Endothelial cell of umbilical vein (primary cell): ENCODE measurements at regions not wholly inside any gene's neighbourhood (a gene's known extent, or its start where the extent isn't known, plus 50 kb on each side); places are given as distances from the start of the nearest gene placed in this dataset.

Experiments
- BruUV-seq: library from RNA; stranded (reverse); fragments of 400-500 nt; replicated peaks from 2 replicates; lab custom pipeline; 2021; lab: Mats Ljungman, UMichigan
- CTCF ChIA-PET: fragments of 300-600, 350-600 bp; sonication (Branson Sonifier 250); formaldehyde crosslinking; loops from one replicate; lab custom pipeline; 2021; ENCODE audit warnings: antibody characterized with exemption, inconsistent platforms; lab: Charles Lee
- POLR2A ChIA-PET: fragments of 300-600, 350-600 bp; sonication (Branson Sonifier 250); formaldehyde crosslinking; loops from one replicate; lab custom pipeline; 2021; ENCODE audit warnings: antibody characterized with exemption, inconsistent platforms; lab: Charles Lee
- DNase-seq: peaks from one replicate; pipeline ENCODE4 v3.0.0-alpha.2; 2011; ENCODE audit warnings: low read depth, low spot score
- FAIRE-seq: peaks from 2 replicates; lab custom pipeline; 2011; peaks lifted over from hg19 to GRCh38; lab: Jason Lieb, UNC
- H2AFZ ChIP-seq: 2 replicates; pipeline ENCODE4 v1.6.0; 2012; ENCODE audit warnings: low read depth, low read length, control low read depth, inconsistent platforms
- H3K27ac ChIP-seq: 2 replicates; pipeline ENCODE4 v1.5.1; 2011; ENCODE audit warnings: low read depth, mild to moderate bottlenecking, control low read depth, low read length, moderate library complexity; ENCODE audit not compliant: insufficient read depth
- H3K27me3 ChIP-seq, 2 experiments: 2 replicates each; pipeline versions ENCODE4 v1.6.0 to v1.6.1; 2011; ENCODE audit warnings: low read length in 2 of 2, mixed read lengths in 1 of 2; ENCODE audit not compliant: control insufficient read depth in 2 of 2, insufficient read depth in 2 of 2
- H3K36me3 ChIP-seq, 2 experiments: 2 replicates in 1 of 2; 3 replicates in 1 of 2; pipeline ENCODE4 v1.5.1; 2011; ENCODE audit warnings: low read length in 2 of 2, mild to moderate bottlenecking in 1 of 2, moderate library complexity in 1 of 2; ENCODE audit not compliant: control insufficient read depth in 2 of 2, insufficient read depth in 2 of 2; ENCODE audit errors: extremely low read depth in 1 of 2
- H3K4me1 ChIP-seq: 3 replicates; pipeline ENCODE4 v1.5.1; 2011; ENCODE audit warnings: mild to moderate bottlenecking, low read length; ENCODE audit not compliant: control insufficient read depth, insufficient read depth; ENCODE audit errors: extremely low read depth
- H3K4me2 ChIP-seq: 2 replicates; pipeline ENCODE4 v1.6.1; 2011; ENCODE audit warnings: low read length, control low read depth, mixed read lengths; ENCODE audit not compliant: insufficient read depth
- H3K4me3 ChIP-seq, 3 experiments: fragments of 200-600 bp in 1 of 3; sonication (generic), shearing (Covaris generic) in 1 of 3; replicated peaks in 1 of 3; 2 replicates each; pipeline ENCODE4 v1.5.1; 2011 to 2016; ENCODE audit warnings: control low read depth in 3 of 3, low read length in 3 of 3, mild to moderate bottlenecking in 2 of 3, inconsistent platforms in 1 of 3, low read depth in 1 of 3, moderate library complexity in 1 of 3; ENCODE audit not compliant: insufficient read depth in 1 of 3
- H3K79me2 ChIP-seq: 2 replicates; pipeline ENCODE4 v1.6.0; 2012; ENCODE audit warnings: low read length, inconsistent platforms; ENCODE audit not compliant: control insufficient read depth, insufficient read depth
- H3K9ac ChIP-seq: replicated peaks from 2 replicates; pipeline ENCODE3; 2011; ENCODE audit warnings: low read length, control low read depth; ENCODE audit not compliant: insufficient read depth; ENCODE audit errors: extremely low read depth
- H3K9me1 ChIP-seq: replicated peaks from 3 replicates; pipeline ENCODE4 v1.6.0; 2011; ENCODE audit warnings: mild to moderate bottlenecking, low read length; ENCODE audit not compliant: control insufficient read depth, insufficient read depth; ENCODE audit errors: extremely low read depth
- H3K9me3 ChIP-seq: replicated peaks from 2 replicates; pipeline ENCODE4 v1.5.1; 2012; ENCODE audit warnings: low read length, inconsistent platforms; ENCODE audit not compliant: control insufficient read depth, insufficient read depth
- H4K20me1 ChIP-seq: replicated peaks from 2 replicates; pipeline ENCODE3; 2011; ENCODE audit warnings: mild to moderate bottlenecking, low read length; ENCODE audit not compliant: control insufficient read depth, insufficient read depth; ENCODE audit errors: extremely low read depth
- CTCF ChIP-seq, 2 donors: IDR thresholded peaks; 1 replicate in 1 of 2; 2 replicates in 1 of 2; pipeline ENCODE4 v1.5.1; 2011; ENCODE audit warnings: low read length in 2 of 2, mild to moderate bottlenecking in 2 of 2, moderate library complexity in 2 of 2, control low read depth in 1 of 2, inconsistent platforms in 1 of 2, low read depth in 1 of 2; ENCODE audit not compliant: insufficient read depth in 1 of 2; ENCODE audit errors: extremely low read depth in 1 of 2
- EZH2 ChIP-seq: IDR thresholded peaks from 2 replicates; pipeline ENCODE4 v1.6.1; 2012; ENCODE audit warnings: borderline replicate concordance, low read depth, mild to moderate bottlenecking, moderate library complexity, low read length, inconsistent platforms; ENCODE audit not compliant: severe bottlenecking
- FOS ChIP-seq: IDR thresholded peaks from 2 replicates; pipeline ENCODE4 v1.6.1; 2011; ENCODE audit warnings: mild to moderate bottlenecking, low read length, moderate library complexity, borderline replicate concordance; ENCODE audit not compliant: insufficient read depth
- GATA2 ChIP-seq: IDR thresholded peaks from 2 replicates; pipeline ENCODE4 v1.7.0; 2011; ENCODE audit warnings: low read depth, mild to moderate bottlenecking, moderate library complexity, mixed read lengths, low read length; ENCODE audit not compliant: insufficient read length, insufficient read depth
- JUN ChIP-seq: IDR thresholded peaks from 2 replicates; pipeline ENCODE4 v1.6.1; 2011; ENCODE audit warnings: borderline replicate concordance, low read depth; ENCODE audit not compliant: insufficient read length, insufficient read depth
- MAX ChIP-seq: IDR thresholded peaks from 2 replicates; pipeline ENCODE4 v1.6.1; 2011; ENCODE audit not compliant: insufficient read depth, insufficient read length
- MYC ChIP-seq: IDR thresholded peaks from one replicate; pipeline ENCODE4 v1.6.1; 2011; ENCODE audit warnings: mild to moderate bottlenecking, low read depth, low read length
- POLR2A ChIP-seq: IDR thresholded peaks from 2 replicates; pipeline ENCODE4 v1.6.1; 2012; ENCODE audit warnings: low read depth, mild to moderate bottlenecking, control low read depth, low read length
- POLR2AphosphoS5 ChIP-seq: IDR thresholded peaks from 2 replicates; pipeline ENCODE4 v1.6.1; 2012; ENCODE audit warnings: low read depth, mild to moderate bottlenecking, control low read depth, low read length, moderate library complexity; ENCODE audit not compliant: insufficient read depth
- dilution Hi-C: fragments of 300-500 bp; cut with MboI; formaldehyde crosslinking; loops from one replicate; pipeline ENCODE4 v1.15.0; 2019; ENCODE audit warnings: low sequenced_read_pairs; ENCODE audit not compliant: extremely low pct_ligation_motif_present
- intact Hi-C: fragments of 100-400 bp; cut with micrococcal nuclease; formaldehyde crosslinking; loops from one replicate; pipeline ENCODE4 v1.10.0; 2022

- TF ChIP-seq MAX (no peak), POLR2A (no peak), FOS (no peak), MYC (no peak), CTCF (IDR thresholded peaks at IDR 0.05; ENCODE audit: extremely low read depth in 1 of 2, insufficient read depth in 1 of 2, low read depth in 1 of 2, low read length in 2 of 2) (no peak), GATA2 (no peak), POLR2AphosphoS5 (no peak), EZH2 (no peak), JUN (no peak)
- no TSS peak for BruUV-seq
- Histone ChIP-seq H3K36me3 (no peaks in the 10 kb centered on the region), H3K9me3 (no peaks in the 10 kb centered on the region), H3K4me2 (no peak overlapping the region), H3K27me3 (no peaks in the 10 kb centered on the region), H3K9ac (no peak overlapping the region), H3K27ac (no peak overlapping the region), H3K9me1 (no peaks in the 10 kb centered on the region), H4K20me1 (no peaks in the 10 kb centered on the region), H3K79me2 (no peaks in the 10 kb centered on the region), H2AFZ (no peak overlapping the region), H3K4me1 (peaks cover 3% of the 10 kb centered on the region), H3K4me3 (no peak overlapping the region)
- CTCF ChIA-PET = interaction anchor here (1.3 kb wide), 1 partner anchor 20 kb away, joined by 4 read pairs; no protein-coding TSS in a partner anchor
- no peak for DNase-seq
- dilution Hi-C loops = no loop called here
- intact Hi-C loops = no loop called here
- FAIRE-seq = no peak
- POLR2A ChIA-PET = no interaction called here
Observed at GRCh38 chr10:78954689-78955088, 114.1 kb upstream of the ZMIZ1 start.
